Renal pelvis (tissue), 1 donor: ENCODE measurements at regions not wholly inside any gene's neighbourhood (a gene's known extent, or its start where the extent isn't known, plus 50 kb on each side); places are given as distances from the start of the nearest gene placed in this dataset.
"Not testable (repeated sequence)": the region's sequence is repeated elsewhere in the genome, so short reads cannot be mapped to it uniquely, and the experiment has no call there.

Experiments used
- DNase-seq: peaks from one replicate; pipeline ENCODE4 v3.0.0-alpha.2; 2013

GRCh38 chr2:146801886-146802285 lies 1042.9 kb upstream of the ACVR2A start:
- DNase-seq: no peak

GRCh38 chr2:146786396-146786795 lies 1058.4 kb upstream of the ACVR2A start:
- no peak for DNase-seq

- DNase-seq: no peak
Measured at GRCh38 chr2:146785101-146785500, 1059.7 kb upstream of the ACVR2A start.

- no peak for DNase-seq
Measured at GRCh38 chr2:146784602-146785001, 1060.2 kb upstream of the ACVR2A start.

- DNase-seq: no peak
Measured at GRCh38 chr2:146777181-146777580, 1067.6 kb upstream of the ACVR2A start.

- DNase-seq: no peak
Measured at GRCh38 chr2:146776596-146776995, 1068.2 kb upstream of the ACVR2A start.

- DNase-seq: no peak
Measured at GRCh38 chr2:146771531-146771930, 1073.3 kb upstream of the ACVR2A start.

- no peak for DNase-seq
Measured at GRCh38 chr2:146764301-146764700, 1080.5 kb upstream of the ACVR2A start.

GRCh38 chr2:146762786-146763185 lies 1082.0 kb upstream of the ACVR2A start:
- DNase-seq: no peak

- no peak for DNase-seq
Measured at GRCh38 chr2:146754606-146755005, 1090.2 kb upstream of the ACVR2A start.

- DNase-seq: no peak
Measured at GRCh38 chr2:146748046-146748445, 1096.8 kb upstream of the ACVR2A start.

GRCh38 chr2:146741260-146741659 lies 1103.6 kb upstream of the ACVR2A start:
- no peak for DNase-seq

- no peak for DNase-seq
Measured at GRCh38 chr2:146734821-146735190, 1110.0 kb upstream of the ACVR2A start.

GRCh38 chr2:146734042-146734820 lies 1110.6 kb upstream of the ACVR2A start:
- peak; percentile 45 for DNase-seq

- DNase-seq: no peak
Measured at GRCh38 chr2:146730882-146731281, 1113.9 kb upstream of the ACVR2A start.

GRCh38 chr2:146721486-146721885 lies 1123.3 kb upstream of the ACVR2A start:
- DNase-seq: no peak

- DNase-seq: no peak
Measured at GRCh38 chr2:146720170-146720569, 1124.7 kb upstream of the ACVR2A start.

- DNase-seq: no peak
Measured at GRCh38 chr2:146716591-146716990, 1128.2 kb upstream of the ACVR2A start.

GRCh38 chr2:146709004-146709403 lies 1135.8 kb upstream of the ACVR2A start:
- DNase-seq: no peak

GRCh38 chr2:146701183-146701582 lies 1143.6 kb upstream of the ACVR2A start:
- DNase-seq: no peak

- DNase-seq: no peak
Measured at GRCh38 chr2:146697307-146697706, 1147.5 kb upstream of the ACVR2A start.

- not testable (repeated sequence) for DNase-seq
Measured at GRCh38 chr2:146696787-146697186, 1148.0 kb upstream of the ACVR2A start.

- DNase-seq: no peak
Measured at GRCh38 chr2:146681991-146682390, 1162.8 kb upstream of the ACVR2A start.

- DNase-seq: no peak
Measured at GRCh38 chr2:146678516-146678915, 1166.3 kb upstream of the ACVR2A start.
